PFSK-1 (cell line): ENCODE measurements at regions not wholly inside any gene's neighbourhood (a gene's known extent, or its start where the extent isn't known, plus 50 kb on each side); places are given as distances from the start of the nearest gene placed in this dataset.

Source experiments
- POLR2AphosphoS5 ChIP-seq: IDR thresholded peaks from 2 replicates; pipeline ENCODE4 v1.6.1; 2012; ENCODE audit warnings: low read depth, mild to moderate bottlenecking, control low read depth, low read length, moderate library complexity
- SIN3A ChIP-seq: IDR thresholded peaks from 2 replicates; pipeline ENCODE4 v1.6.1; 2012; ENCODE audit warnings: mild to moderate bottlenecking, low read length, moderate library complexity, borderline replicate concordance; ENCODE audit not compliant: insufficient read depth

DNA sequence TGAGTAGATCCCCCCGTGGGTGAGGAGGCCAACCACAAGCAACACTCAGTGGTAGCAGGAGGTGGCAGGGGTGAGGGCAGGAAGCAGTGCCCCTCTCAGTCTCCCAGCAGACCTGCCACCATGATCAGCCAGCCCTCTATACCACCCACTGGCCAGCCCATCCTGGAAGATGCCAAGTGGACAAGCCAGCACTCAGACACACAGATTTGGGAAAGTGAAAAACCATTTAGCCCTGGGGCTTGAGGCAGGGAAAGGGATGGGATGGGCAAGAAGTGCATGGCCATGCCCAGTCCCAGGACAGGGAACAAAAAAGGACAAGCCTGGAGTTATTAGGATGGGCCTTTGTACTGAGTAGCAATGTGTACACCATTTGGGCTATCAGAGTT lies 76.9 kb downstream of the HFE start:
- TF ChIP-seq SIN3A (no peak), POLR2AphosphoS5 (no peak)
